NB4 (cell line): ENCODE measurements at regions not wholly inside any gene's neighbourhood (a gene's known extent, or its start where the extent isn't known, plus 50 kb on each side); places are given as distances from the start of the nearest gene placed in this dataset.

Experiments
- POLR2A ChIP-seq: IDR thresholded peaks from 2 replicates; pipeline ENCODE4 v1.6.1; 2011; ENCODE audit warnings: mild to moderate bottlenecking; ENCODE audit not compliant: insufficient read length; ENCODE audit errors: extremely low read depth
- TF ChIP-seq, protein P1 (sequence below): IDR thresholded peaks from one replicate; pipeline ENCODE4 v1.5.1; 2012; ENCODE audit warnings: low read depth, low read length
- TF ChIP-seq, protein P2 (sequence below): IDR thresholded peaks from 2 replicates; pipeline ENCODE4 v1.6.1; 2011; ENCODE audit warnings: low read depth, low read length

- TF ChIP-seq, protein P1, sequence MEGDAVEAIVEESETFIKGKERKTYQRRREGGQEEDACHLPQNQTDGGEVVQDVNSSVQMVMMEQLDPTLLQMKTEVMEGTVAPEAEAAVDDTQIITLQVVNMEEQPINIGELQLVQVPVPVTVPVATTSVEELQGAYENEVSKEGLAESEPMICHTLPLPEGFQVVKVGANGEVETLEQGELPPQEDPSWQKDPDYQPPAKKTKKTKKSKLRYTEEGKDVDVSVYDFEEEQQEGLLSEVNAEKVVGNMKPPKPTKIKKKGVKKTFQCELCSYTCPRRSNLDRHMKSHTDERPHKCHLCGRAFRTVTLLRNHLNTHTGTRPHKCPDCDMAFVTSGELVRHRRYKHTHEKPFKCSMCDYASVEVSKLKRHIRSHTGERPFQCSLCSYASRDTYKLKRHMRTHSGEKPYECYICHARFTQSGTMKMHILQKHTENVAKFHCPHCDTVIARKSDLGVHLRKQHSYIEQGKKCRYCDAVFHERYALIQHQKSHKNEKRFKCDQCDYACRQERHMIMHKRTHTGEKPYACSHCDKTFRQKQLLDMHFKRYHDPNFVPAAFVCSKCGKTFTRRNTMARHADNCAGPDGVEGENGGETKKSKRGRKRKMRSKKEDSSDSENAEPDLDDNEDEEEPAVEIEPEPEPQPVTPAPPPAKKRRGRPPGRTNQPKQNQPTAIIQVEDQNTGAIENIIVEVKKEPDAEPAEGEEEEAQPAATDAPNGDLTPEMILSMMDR = no peak
- TF ChIP-seq POLR2A = no peak
- TF ChIP-seq, protein P2, sequence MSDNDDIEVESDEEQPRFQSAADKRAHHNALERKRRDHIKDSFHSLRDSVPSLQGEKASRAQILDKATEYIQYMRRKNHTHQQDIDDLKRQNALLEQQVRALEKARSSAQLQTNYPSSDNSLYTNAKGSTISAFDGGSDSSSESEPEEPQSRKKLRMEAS = no peak
These were observed 198.8 kb downstream of the FAT3 start for GRCh38 chr11:92423115-92424034.
